Activated naive CD4-positive, alpha-beta T cell treated with anti-CD3 and anti-CD28 coated beads, Interleukin-2, amount 50 U/mL, for 72 hours (primary cell): ENCODE measurements at regions not wholly inside any gene's neighbourhood (a gene's known extent, or its start where the extent isn't known, plus 50 kb on each side); places are given as distances from the start of the nearest gene placed in this dataset.

Experiments
- ATAC-seq, 2 donors: fragments of 150-1000 bp; cut with Tn5 transposase; 2 replicates each; pipeline ENCODE4 v1.10.0; 2021; ENCODE audit warnings: mild to moderate bottlenecking in 2 of 2, moderate library complexity in 2 of 2
- DNase-seq, 2 donors: peaks; one replicate each; pipeline ENCODE4 v3.0.0; 2021 to 2022; ENCODE audit warnings: low spot score in 2 of 2
- H3K27ac Mint-ChIP-seq, 2 donors: one replicate each; pipeline ENCODE4 v1.8.0; 2022; ENCODE audit warnings: mild to moderate bottlenecking in 2 of 2, mixed read lengths in 2 of 2
- H3K36me3 Mint-ChIP-seq, 2 donors: one replicate each; pipeline ENCODE4 v1.8.0; 2022; ENCODE audit warnings: mixed read lengths in 2 of 2
- H3K9me3 Mint-ChIP-seq, 2 donors: one replicate each; pipeline ENCODE4 v1.8.0; 2022; ENCODE audit warnings: mixed read lengths in 2 of 2

DNA sequence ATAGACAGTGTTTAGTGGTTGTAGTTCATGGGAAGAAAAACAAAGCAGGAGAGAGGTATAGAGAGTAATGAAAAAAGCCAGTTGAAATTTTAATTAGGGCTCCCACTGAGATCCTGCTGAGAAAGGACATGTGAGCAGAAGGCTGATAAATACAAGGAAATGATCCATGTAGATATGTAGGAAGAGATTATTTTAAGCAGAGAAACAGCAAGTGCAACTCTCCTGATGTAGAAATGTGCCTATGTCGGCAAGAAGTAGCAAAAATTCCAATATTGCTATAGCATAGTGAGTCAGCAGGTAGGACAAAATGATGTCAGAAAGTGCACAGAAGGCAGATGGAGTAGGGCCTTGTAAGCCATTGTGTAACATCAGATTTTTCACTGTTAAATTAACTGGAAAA is 1027.3 kb downstream of the PCDH18 start:
- no peaks in the 10 kb centered on the region for H3K36me3 Mint-ChIP-seq
- no peak for ATAC-seq

DNA sequence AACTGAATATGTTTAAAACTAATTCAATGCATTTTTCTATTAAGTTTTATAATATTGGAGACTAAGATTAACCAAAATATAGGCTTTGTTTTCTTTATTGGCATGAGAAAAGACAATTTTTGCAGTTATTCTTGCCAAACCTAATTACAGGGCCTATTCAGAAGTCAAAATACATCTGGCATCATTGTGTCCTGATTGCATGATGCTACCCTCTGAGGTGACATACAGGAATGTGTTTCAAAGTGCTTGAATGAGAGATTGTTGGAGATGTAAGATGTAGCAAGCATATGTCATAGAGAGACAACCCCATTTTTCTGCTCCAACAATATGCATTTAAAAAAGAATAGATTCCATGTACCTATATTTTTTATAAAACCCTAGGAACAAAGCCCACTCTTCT is 1036.4 kb downstream of the PCDH18 start:
- no peak for DNase-seq
- Mint-ChIP-seq H3K36me3 (no peaks in the 10 kb centered on the region), H3K27ac (no peak overlapping the region), H3K9me3 (peaks cover 3 to 10% of the 10 kb centered on the region in 2 donors)
- ATAC-seq, result no peak

More for the DNA sequence above, 1027.3 kb downstream of the PCDH18 start:
- H3K9me3 Mint-ChIP-seq, result peaks cover 12 to 15% of the 10 kb centered on the region in 2 donors
- DNase-seq, result no peak
- H3K27ac Mint-ChIP-seq, result no peak overlapping the region

- Mint-ChIP-seq H3K36me3 (no peaks in the 10 kb centered on the region), H3K27ac (no peak overlapping the region), H3K9me3 (peaks cover 4 to 11% of the 10 kb centered on the region in 2 donors)
- no peak for ATAC-seq
- DNase-seq, result no peak
Observed at GRCh38 chr4:136495076-136495475, 1037.2 kb downstream of the PCDH18 start.

GRCh38 chr4:136489101-136489500 is 1043.2 kb downstream of the PCDH18 start:
- Mint-ChIP-seq H3K36me3 (no peaks in the 10 kb centered on the region), H3K9me3 (peaks cover 8 to 18% of the 10 kb centered on the region in 2 donors), H3K27ac (no peak overlapping the region)
- DNase-seq (no peak), ATAC-seq (no peak)

DNA sequence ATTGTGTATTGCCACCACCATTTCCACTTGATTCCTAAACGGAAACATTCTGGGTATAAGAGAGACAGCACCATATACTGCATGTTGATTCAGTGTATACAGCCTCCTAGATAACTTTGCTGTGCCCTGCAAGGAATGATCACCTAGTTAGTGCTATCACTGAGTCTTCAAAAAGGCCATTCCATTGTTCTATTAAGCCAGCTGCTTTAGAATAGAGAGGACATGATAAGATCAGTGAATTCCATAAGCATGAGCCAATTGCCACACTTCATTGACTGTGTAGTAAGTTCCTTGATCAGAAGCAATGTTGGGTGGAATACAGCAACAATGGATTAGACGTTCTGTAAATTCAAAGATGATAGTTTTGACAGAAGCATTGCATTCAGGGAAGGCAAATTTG is 1047.3 kb downstream of the PCDH18 start:
- ATAC-seq, result no peak
- Mint-ChIP-seq H3K27ac (no peak overlapping the region), H3K9me3 (peaks cover 6 to 13% of the 10 kb centered on the region in 2 donors), H3K36me3 (no peaks in the 10 kb centered on the region)
- DNase-seq, result no peak

DNA sequence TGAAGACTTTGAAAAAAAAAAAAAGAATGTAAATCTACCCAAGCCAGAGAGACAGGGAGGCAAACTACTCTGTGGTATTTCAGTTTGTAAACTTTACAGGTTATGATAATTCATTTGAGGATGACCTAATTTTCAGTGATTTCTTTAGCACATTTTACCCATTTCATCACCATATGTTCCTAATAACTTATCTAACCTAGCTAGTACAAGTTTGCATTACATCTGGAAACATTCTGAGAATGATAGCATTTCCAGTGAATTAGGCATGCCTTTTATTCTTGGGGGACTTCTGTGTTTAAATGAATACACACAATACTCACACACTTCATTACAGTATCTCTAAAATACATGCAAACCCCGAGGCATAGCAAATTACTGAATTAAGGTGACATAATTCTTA is 1055.5 kb downstream of the PCDH18 start:
- Mint-ChIP-seq H3K9me3 (no peaks in the 10 kb centered on the region), H3K36me3 (no peaks in the 10 kb centered on the region), H3K27ac (no peak overlapping the region)
- ATAC-seq, result no peak
- DNase-seq, result no peak

DNA sequence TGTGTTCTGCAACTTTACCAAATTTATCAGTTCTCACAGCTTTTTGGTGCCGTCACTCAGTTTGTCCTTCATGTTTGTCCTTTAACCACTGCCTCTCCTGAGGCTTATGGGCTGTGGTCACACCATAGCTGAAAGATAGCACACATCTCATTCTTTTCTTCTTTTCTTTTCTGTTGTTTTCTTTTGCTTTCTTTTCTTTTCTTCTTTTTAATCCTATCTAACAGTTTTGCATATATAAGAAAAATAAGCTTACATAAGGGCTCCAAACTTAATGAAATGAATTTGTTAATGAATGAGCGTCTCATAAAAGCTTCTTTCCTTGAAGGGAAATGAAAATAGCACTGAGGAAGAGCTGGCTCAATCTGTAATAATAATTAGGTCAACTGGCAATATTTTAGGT is 1061.2 kb downstream of the PCDH18 start:
- H3K27ac Mint-ChIP-seq, result no peak overlapping the region
- ATAC-seq (no peak), DNase-seq (no peak)
- H3K9me3 Mint-ChIP-seq, result peaks cover 5 to 9% of the 10 kb centered on the region in 2 donors
- H3K36me3 Mint-ChIP-seq, result no peaks in the 10 kb centered on the region

DNA sequence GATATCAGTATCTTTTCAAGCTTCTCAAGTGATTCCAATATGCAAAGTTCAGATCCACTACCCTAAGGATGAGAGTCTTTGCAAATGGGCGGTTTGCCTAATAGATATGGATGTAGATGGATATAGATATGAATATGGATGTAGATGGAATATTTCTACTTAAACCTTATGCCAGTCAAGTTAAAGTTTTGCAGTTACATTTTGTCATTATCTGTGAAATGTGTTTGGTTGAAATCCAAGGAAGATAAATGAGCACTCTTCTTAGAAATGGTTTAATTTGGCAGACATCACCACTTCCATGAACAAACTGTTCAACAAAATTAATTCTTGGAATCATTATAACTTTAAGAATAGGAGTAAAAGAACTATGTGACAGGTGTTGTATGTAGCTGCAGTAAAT is 1066.6 kb downstream of the PCDH18 start:
- Mint-ChIP-seq H3K27ac (no peak overlapping the region), H3K36me3 (no peaks in the 10 kb centered on the region), H3K9me3 (peaks cover 11 to 29% of the 10 kb centered on the region in 2 donors)
- DNase-seq (no peak), ATAC-seq (no peak)

DNA sequence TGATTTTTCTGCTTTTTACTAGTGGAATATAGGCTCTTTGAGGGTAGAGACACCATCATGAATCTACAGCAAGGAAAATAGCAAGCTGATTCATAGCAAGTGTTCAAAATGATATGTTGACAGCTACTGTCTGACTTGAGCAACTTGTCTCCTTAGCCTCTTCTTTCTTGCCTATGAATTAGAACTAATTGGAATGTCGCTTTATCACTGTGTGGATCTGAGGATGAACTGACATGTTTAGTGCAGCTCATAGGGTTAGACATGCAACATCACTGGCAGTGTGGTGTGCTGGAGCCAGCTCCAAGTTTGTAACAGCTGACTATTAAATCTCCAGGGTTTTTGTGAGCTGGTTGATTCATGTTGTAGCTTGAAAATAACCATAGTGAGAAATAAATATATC is 1068.4 kb downstream of the PCDH18 start:
- H3K27ac Mint-ChIP-seq, result no peak overlapping the region
- ATAC-seq (no peak), DNase-seq (no peak)
- no peaks in the 10 kb centered on the region for H3K36me3 Mint-ChIP-seq
- peaks cover 11 to 25% of the 10 kb centered on the region in 2 donors for H3K9me3 Mint-ChIP-seq

GRCh38 chr4:136461533-136461932 is 1070.8 kb downstream of the PCDH18 start:
- Mint-ChIP-seq H3K27ac (no peak overlapping the region), H3K9me3 (peaks cover 11 to 21% of the 10 kb centered on the region in 2 donors), H3K36me3 (no peaks in the 10 kb centered on the region)
- DNase-seq, result no peak
- ATAC-seq, result no peak

GRCh38 chr4:136458326-136458725 is 1074.0 kb downstream of the PCDH18 start:
- Mint-ChIP-seq H3K27ac (no peak overlapping the region), H3K36me3 (no peaks in the 10 kb centered on the region), H3K9me3 (peaks cover 14 to 17% of the 10 kb centered on the region in 2 donors)
- DNase-seq (no peak), ATAC-seq (no peak)

DNA sequence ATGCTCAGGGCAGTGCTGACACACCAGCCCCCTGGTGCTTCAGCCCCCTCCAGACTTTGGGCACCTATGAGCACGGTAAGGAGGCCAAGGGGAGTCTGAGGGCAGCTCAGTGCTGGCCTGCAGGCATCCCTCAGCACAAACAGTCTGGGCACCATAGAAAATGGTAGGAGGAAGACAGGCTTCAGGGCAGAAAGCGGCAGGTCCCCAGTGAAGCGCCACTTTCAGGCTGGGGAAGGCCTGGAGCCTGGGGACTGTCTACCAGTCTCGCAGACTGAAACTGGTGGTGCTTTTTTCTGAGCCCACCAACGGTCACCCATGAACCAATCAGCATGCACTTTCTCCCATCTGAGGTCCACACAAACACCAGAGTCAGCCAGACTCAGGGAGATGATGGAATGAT is 1074.7 kb downstream of the PCDH18 start:
- DNase-seq, result no peak
- H3K27ac Mint-ChIP-seq, result no peak overlapping the region
- H3K9me3 Mint-ChIP-seq, result peaks cover 14% of the 10 kb centered on the region in 2 donors
- H3K36me3 Mint-ChIP-seq, result no peaks in the 10 kb centered on the region
- ATAC-seq, result no peak

- Mint-ChIP-seq H3K27ac (no peak overlapping the region), H3K36me3 (no peaks in the 10 kb centered on the region), H3K9me3 (peaks cover 11 to 12% of the 10 kb centered on the region in 2 donors)
- ATAC-seq (no peak), DNase-seq (no peak)
Observed at GRCh38 chr4:136457004-136457403, 1075.3 kb downstream of the PCDH18 start.

GRCh38 chr4:136443006-136443405 is 1089.3 kb downstream of the PCDH18 start:
- Mint-ChIP-seq H3K9me3 (peaks cover 0 to 5% of the 10 kb centered on the region in 2 donors), H3K27ac (no peak overlapping the region), H3K36me3 (no peaks in the 10 kb centered on the region)
- ATAC-seq, result no peak
- DNase-seq, result no peak

DNA sequence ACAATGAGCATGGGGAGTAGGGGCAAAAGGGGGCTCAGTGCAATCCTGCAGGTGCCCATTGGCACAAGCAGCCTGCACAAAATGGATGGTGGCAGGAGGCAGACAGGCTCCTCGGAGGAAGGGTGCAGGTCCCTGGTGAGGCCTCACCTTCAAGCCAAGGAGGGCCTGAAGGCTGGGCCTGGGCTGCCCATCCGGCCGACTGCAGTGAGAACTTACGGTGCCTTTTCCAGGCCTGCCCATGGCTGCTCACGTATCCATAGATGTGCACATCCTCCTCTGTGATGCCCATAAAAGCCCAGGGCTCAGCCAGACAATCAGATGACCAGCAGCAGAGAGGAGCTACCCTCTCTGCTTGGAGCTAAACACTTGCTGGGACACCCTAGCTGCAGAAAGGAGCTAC is 1089.8 kb downstream of the PCDH18 start:
- no peak overlapping the region for H3K27ac Mint-ChIP-seq
- peaks cover 0 to 5% of the 10 kb centered on the region in 2 donors for H3K9me3 Mint-ChIP-seq
- DNase-seq (no peak), ATAC-seq (no peak)
- no peaks in the 10 kb centered on the region for H3K36me3 Mint-ChIP-seq

GRCh38 chr4:136441629-136442282 is 1090.5 kb downstream of the PCDH18 start:
- H3K36me3 Mint-ChIP-seq, result no peaks in the 10 kb centered on the region
- H3K9me3 Mint-ChIP-seq, result peaks cover 0 to 5% of the 10 kb centered on the region in 2 donors
- ATAC-seq, result no peak
- DNase-seq, result no peak
- no peak overlapping the region for H3K27ac Mint-ChIP-seq

GRCh38 chr4:136438645-136439044 is 1093.6 kb downstream of the PCDH18 start:
- no peak overlapping the region for H3K27ac Mint-ChIP-seq
- ATAC-seq, result no peak
- no peak for DNase-seq
- H3K36me3 Mint-ChIP-seq, result no peaks in the 10 kb centered on the region
- peaks cover 0 to 8% of the 10 kb centered on the region in 2 donors for H3K9me3 Mint-ChIP-seq

- Mint-ChIP-seq H3K36me3 (no peaks in the 10 kb centered on the region), H3K9me3 (peaks cover 10 to 11% of the 10 kb centered on the region in 2 donors), H3K27ac (no peak overlapping the region)
- DNase-seq (no peak), ATAC-seq (no peak)
Observed at GRCh38 chr4:136424052-136424451, 1108.2 kb downstream of the PCDH18 start.
